Endothelial cell of umbilical vein (primary cell): ENCODE measurements at regions not wholly inside any gene's neighbourhood (a gene's known extent, or its start where the extent isn't known, plus 50 kb on each side); places are given as distances from the start of the nearest gene placed in this dataset.

ENCODE experiments used
- EZH2 ChIP-seq: IDR thresholded peaks from 2 replicates; pipeline ENCODE4 v1.6.1; 2012; ENCODE audit warnings: borderline replicate concordance, low read depth, mild to moderate bottlenecking, moderate library complexity, low read length, inconsistent platforms; ENCODE audit not compliant: severe bottlenecking
- GATA2 ChIP-seq: IDR thresholded peaks from 2 replicates; pipeline ENCODE4 v1.7.0; 2011; ENCODE audit warnings: low read depth, mild to moderate bottlenecking, moderate library complexity, mixed read lengths, low read length; ENCODE audit not compliant: insufficient read length, insufficient read depth
- POLR2A ChIP-seq: IDR thresholded peaks from 2 replicates; pipeline ENCODE4 v1.6.1; 2012; ENCODE audit warnings: low read depth, mild to moderate bottlenecking, control low read depth, low read length
- TF ChIP-seq, protein P1 (sequence below), 2 donors: IDR thresholded peaks; 1 replicate in 1 of 2; 2 replicates in 1 of 2; pipeline ENCODE4 v1.5.1; 2011; ENCODE audit warnings: low read length in 2 of 2, mild to moderate bottlenecking in 2 of 2, moderate library complexity in 2 of 2, control low read depth in 1 of 2, inconsistent platforms in 1 of 2, low read depth in 1 of 2; ENCODE audit not compliant: insufficient read depth in 1 of 2; ENCODE audit errors: extremely low read depth in 1 of 2

DNA sequence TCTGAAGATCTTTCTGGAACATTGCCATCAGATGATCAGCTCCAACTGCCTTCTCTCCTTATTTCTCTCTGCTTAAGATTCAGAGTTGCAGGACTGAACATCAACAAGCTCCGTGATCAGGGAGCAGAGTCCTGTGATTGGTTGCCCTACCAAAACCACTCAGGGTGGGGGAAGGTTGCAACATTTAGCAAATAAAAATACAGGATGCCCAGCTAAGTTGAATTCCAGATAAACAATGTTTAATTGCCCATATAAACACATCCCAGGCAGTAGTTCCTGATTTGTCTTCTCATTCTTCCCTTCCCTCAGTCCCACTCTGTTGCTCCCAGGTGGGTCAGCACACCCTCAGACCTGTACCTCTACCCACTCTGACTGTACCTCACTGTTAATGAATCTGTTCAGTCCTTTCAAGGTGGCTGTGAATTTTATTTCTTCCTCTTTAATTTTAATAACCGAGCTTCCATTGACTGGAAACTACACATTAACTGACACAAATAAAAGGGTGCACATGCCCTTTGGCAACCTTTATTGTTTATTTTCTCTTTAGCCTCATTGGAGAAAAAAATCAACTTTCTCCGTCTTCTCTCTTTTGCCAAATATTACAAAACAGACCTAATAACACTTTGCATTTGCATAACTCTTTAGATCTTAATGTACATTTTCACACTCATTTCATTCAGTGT is 167.1 kb upstream of the PKDCC start:
- TF ChIP-seq, protein P1, sequence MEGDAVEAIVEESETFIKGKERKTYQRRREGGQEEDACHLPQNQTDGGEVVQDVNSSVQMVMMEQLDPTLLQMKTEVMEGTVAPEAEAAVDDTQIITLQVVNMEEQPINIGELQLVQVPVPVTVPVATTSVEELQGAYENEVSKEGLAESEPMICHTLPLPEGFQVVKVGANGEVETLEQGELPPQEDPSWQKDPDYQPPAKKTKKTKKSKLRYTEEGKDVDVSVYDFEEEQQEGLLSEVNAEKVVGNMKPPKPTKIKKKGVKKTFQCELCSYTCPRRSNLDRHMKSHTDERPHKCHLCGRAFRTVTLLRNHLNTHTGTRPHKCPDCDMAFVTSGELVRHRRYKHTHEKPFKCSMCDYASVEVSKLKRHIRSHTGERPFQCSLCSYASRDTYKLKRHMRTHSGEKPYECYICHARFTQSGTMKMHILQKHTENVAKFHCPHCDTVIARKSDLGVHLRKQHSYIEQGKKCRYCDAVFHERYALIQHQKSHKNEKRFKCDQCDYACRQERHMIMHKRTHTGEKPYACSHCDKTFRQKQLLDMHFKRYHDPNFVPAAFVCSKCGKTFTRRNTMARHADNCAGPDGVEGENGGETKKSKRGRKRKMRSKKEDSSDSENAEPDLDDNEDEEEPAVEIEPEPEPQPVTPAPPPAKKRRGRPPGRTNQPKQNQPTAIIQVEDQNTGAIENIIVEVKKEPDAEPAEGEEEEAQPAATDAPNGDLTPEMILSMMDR (IDR thresholded peaks at IDR 0.05; ENCODE audit: extremely low read depth in 1 of 2, insufficient read depth in 1 of 2, low read depth in 1 of 2, low read length in 2 of 2) = no peak
- no peak for TF ChIP-seq POLR2A
- no peak for TF ChIP-seq GATA2
- TF ChIP-seq EZH2 = no peak
